NB4 (cell line): ENCODE measurements at regions not wholly inside any gene's neighbourhood (a gene's known extent, or its start where the extent isn't known, plus 50 kb on each side); places are given as distances from the start of the nearest gene placed in this dataset.

Source experiments
- DNase-seq: peaks from one replicate; pipeline ENCODE4 v3.0.0; 2010; ENCODE audit warnings: low read depth
- H3K4me3 ChIP-seq: one replicate; pipeline ENCODE4 v1.5.1; 2011; ENCODE audit warnings: mild to moderate bottlenecking, low read depth, low read length, moderate library complexity
- MYC ChIP-seq: IDR thresholded peaks from 2 replicates; pipeline ENCODE4 v1.6.1; 2011; ENCODE audit warnings: low read depth, low read length
- POLR2A ChIP-seq: IDR thresholded peaks from 2 replicates; pipeline ENCODE4 v1.6.1; 2011; ENCODE audit warnings: mild to moderate bottlenecking; ENCODE audit not compliant: insufficient read length; ENCODE audit errors: extremely low read depth
- TF ChIP-seq, protein P1 (sequence below): IDR thresholded peaks from one replicate; pipeline ENCODE4 v1.5.1; 2012; ENCODE audit warnings: low read depth, low read length
- TF ChIP-seq, protein P2 (sequence below): IDR thresholded peaks from 2 replicates; pipeline ENCODE4 v1.6.1; 2011; ENCODE audit warnings: low read depth, low read length

DNA sequence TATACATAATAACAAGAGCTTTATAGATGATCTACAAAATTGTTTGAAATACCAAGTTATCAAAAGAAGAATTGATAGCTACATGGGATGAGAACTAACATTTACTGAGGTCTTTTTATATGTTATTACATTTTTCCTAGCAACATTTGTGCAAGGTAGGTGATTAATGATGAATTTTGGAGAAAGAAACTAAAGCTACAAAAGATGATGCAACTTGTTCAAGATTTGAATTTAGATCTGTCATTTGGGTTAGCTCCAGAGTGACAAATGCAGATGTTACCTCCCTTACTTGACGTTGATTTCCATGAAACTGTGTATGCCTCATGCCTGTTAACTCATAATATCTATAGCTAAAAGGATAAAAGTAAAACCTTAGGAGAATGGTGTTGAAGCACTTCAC lies 84.5 kb upstream of the EYA4 start:
- TF ChIP-seq, protein P1, sequence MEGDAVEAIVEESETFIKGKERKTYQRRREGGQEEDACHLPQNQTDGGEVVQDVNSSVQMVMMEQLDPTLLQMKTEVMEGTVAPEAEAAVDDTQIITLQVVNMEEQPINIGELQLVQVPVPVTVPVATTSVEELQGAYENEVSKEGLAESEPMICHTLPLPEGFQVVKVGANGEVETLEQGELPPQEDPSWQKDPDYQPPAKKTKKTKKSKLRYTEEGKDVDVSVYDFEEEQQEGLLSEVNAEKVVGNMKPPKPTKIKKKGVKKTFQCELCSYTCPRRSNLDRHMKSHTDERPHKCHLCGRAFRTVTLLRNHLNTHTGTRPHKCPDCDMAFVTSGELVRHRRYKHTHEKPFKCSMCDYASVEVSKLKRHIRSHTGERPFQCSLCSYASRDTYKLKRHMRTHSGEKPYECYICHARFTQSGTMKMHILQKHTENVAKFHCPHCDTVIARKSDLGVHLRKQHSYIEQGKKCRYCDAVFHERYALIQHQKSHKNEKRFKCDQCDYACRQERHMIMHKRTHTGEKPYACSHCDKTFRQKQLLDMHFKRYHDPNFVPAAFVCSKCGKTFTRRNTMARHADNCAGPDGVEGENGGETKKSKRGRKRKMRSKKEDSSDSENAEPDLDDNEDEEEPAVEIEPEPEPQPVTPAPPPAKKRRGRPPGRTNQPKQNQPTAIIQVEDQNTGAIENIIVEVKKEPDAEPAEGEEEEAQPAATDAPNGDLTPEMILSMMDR = no peak
- TF ChIP-seq MYC (no peak), POLR2A (no peak)
- TF ChIP-seq, protein P2, sequence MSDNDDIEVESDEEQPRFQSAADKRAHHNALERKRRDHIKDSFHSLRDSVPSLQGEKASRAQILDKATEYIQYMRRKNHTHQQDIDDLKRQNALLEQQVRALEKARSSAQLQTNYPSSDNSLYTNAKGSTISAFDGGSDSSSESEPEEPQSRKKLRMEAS = no peak
- DNase-seq = no peak

DNA sequence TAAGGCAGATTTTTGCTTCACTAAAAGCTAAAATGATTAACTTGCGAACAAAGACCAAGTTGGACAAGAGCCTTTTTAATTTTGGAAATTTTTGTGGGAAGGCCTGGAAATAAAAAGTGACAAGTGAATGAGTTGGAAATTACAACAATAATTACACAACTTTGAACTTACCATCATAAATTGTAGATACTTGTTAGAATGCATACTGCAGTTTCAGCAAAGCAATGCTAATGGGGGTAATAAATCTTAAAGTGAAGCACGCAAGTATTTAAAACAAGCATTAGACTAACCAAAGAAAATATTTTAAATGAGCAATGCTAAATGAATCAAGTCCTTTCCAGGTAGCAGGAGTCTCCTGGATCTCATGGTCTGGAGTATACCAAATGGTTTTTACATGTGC lies 83.2 kb upstream of the EYA4 start:
- H3K4me3 ChIP-seq = no peak overlapping the region
- no peak for DNase-seq
- TF ChIP-seq POLR2A = no peak
- TF ChIP-seq, protein P1 = no peak
- no peak for TF ChIP-seq MYC
- TF ChIP-seq, protein P2 = no peak

More for the DNA sequence above, 84.5 kb upstream of the EYA4 start:
- no peak overlapping the region for H3K4me3 ChIP-seq

DNA sequence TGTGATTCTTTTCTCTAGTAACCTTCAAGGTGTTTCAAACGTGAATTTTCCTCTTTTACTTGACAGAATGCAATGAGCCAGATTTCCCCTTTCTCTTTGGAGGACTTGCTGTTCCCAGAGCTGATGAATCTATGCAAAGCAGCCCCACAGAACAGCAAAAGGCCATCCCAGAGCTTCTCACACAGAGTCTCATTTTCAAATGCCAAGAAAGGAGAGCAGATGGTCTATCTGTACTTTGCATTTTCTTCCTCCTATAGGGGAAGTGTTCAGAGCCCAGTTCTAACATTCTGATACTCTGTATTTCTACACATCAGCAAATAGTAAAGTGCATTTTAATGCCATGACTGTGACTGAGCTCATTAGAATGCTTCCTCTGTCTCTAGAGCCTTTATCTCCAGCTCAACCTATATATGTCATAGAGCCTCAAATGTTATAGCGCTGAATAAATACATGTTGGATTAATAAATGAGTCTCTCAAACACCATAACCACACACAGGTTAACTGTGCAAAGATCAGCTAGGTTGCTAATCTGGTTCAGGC lies 81.8 kb upstream of the EYA4 start:
- TF ChIP-seq, protein P2 = no peak
- TF ChIP-seq POLR2A (no peak), MYC (no peak)
- TF ChIP-seq, protein P1 = no peak
- no peak overlapping the region for H3K4me3 ChIP-seq
- DNase-seq = no peak

DNA sequence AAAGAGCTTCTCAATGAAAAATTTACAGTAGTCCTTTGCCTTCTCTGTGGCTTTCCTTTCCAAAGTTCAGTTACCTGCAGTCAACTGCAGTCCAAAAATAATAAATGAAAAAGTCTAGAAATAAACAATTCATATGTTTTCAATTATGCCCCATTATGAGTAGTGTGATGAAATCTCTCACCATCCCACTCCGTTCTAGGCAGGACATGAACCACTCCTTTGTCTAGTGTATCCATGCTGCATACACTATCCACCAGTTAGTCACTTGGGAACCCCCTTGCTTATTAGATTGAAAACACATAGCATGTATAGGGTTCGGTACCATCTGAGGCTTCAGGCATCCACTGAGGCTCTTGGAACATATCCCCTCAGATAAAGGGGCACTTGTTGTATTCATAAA lies 80.6 kb upstream of the EYA4 start:
- TF ChIP-seq, protein P2 = no peak
- TF ChIP-seq MYC (no peak), POLR2A (no peak)
- TF ChIP-seq, protein P1 = no peak
- DNase-seq = no peak

DNA sequence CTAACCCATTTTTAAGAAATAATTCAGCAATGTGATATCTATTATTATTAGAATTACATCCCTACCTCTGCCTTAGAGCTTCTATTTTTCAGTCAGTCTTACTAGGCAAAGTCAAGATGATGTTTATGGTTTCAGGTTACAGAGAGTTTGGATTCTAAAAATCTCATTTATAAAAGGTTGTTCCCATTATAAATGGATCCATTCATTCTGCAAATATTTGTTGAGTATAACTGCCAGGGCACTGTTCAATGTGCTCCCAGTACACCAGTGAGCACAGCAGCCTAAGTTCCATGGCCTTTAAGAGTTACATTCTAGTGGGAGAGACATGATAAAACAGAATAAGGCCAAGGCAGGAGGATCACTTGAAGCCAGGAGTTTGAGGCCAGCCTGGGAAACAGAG lies 75.9 kb upstream of the EYA4 start:
- no peak for DNase-seq
- H3K4me3 ChIP-seq = no peak overlapping the region
- TF ChIP-seq, protein P2 = no peak
- TF ChIP-seq, protein P1 = no peak
- TF ChIP-seq POLR2A = no peak
- no peak for TF ChIP-seq MYC

More for the DNA sequence above, 80.6 kb upstream of the EYA4 start:
- H3K4me3 ChIP-seq = no peak overlapping the region

DNA sequence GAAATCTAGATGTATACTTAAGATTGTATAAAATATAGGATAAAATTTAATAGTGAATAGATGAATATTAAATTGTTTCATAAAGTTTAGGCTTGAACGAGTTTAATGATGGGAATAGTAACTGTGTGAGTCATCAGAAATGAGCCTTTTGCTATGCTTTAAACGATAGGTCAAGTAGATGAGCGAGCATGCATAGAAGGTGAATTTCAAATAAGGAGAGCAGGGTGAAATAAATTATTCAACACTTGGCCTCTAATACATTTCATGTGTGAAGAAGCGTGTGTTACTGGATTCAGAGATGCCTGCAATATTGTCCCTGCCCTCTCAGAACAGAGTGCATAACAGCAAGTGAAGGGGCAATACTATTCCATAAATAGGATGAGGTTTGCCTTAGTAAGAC lies 74.4 kb upstream of the EYA4 start:
- no peak overlapping the region for H3K4me3 ChIP-seq
- DNase-seq = no peak
- TF ChIP-seq, protein P2 = no peak
- no peak for TF ChIP-seq MYC
- TF ChIP-seq, protein P1 = no peak
- no peak for TF ChIP-seq POLR2A
